ENCODE measurements at regions not wholly inside any gene's neighbourhood (a gene's known extent, or its start where the extent isn't known, plus 50 kb on each side); places are given as distances from the start of the nearest gene placed in this dataset.

DNA sequence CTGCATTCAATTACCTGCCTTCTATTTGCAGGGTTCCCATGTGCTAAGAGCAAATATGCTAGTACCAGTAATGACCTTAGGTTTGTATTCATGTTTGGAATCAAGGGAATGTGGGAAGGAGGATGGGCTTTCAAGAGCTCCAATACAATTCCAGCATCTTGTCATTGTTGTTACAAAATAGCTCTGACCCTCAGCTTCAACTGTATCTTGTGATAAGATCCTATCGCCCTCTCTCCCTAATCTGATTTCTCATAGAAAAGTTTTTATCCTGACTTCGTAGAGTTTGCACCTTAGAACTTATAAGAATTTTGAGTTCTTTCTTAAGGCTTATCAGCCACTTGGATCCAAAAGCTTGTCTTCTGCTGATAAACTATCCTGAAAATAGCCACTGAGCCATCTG, 749.5 kb upstream of the ACVR2A start:
- no peaks in the 10 kb centered on the region for H3K4me1 ChIP-seq
- no peak overlapping the region for H2AFZ ChIP-seq

DNA sequence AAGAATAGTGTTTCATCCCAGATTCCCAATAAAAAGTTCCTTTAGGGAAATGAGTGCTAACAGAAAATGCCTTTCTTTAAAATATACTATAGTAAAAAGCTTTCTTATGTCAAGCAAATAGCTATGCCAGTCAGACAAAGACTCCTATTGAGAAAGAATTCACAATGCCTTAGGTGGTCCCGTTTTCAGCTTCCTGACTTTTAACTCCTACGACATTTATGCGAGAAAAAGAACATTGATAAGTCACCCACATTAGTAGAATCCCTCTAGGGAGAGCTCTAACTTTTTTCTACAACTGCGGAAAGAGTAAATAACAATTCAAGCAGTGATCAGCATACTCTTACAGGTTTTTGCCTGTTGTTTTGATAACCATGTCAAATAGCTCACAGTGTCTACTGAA, 750.8 kb upstream of the ACVR2A start:
- Histone ChIP-seq H2AFZ (no peak overlapping the region), H3K36me3 (ENCODE audit: control insufficient read depth, insufficient read depth, low read length) (no peaks in the 10 kb centered on the region), H3K27me3 (ENCODE audit: control insufficient read depth, insufficient read depth, low read length) (no peaks in the 10 kb centered on the region), H3K4me1 (no peaks in the 10 kb centered on the region), H3K79me2 (no peaks in the 10 kb centered on the region), H3K27ac (no peak overlapping the region), H3K9ac (no peak overlapping the region), H3K4me2 (ENCODE audit: low read length) (no peak overlapping the region), H3K4me3 (ENCODE audit: low read depth, low read length) (no peak overlapping the region), H3K9me3 (ENCODE audit: control insufficient read depth, low read length) (no peaks in the 10 kb centered on the region)
- TF ChIP-seq, protein P1, sequence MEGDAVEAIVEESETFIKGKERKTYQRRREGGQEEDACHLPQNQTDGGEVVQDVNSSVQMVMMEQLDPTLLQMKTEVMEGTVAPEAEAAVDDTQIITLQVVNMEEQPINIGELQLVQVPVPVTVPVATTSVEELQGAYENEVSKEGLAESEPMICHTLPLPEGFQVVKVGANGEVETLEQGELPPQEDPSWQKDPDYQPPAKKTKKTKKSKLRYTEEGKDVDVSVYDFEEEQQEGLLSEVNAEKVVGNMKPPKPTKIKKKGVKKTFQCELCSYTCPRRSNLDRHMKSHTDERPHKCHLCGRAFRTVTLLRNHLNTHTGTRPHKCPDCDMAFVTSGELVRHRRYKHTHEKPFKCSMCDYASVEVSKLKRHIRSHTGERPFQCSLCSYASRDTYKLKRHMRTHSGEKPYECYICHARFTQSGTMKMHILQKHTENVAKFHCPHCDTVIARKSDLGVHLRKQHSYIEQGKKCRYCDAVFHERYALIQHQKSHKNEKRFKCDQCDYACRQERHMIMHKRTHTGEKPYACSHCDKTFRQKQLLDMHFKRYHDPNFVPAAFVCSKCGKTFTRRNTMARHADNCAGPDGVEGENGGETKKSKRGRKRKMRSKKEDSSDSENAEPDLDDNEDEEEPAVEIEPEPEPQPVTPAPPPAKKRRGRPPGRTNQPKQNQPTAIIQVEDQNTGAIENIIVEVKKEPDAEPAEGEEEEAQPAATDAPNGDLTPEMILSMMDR (IDR thresholded peaks at IDR 0.05) = no peak

More for the DNA sequence above, 749.5 kb upstream of the ACVR2A start:
- TF ChIP-seq, protein P1 (IDR thresholded peaks at IDR 0.05) = no peak
- no peaks in the 10 kb centered on the region for H3K36me3 ChIP-seq (ENCODE audit: control insufficient read depth, insufficient read depth, low read length)
- H3K4me2 ChIP-seq (ENCODE audit: low read length) = no peak overlapping the region
- H3K79me2 ChIP-seq = no peaks in the 10 kb centered on the region
- no peak overlapping the region for H3K9ac ChIP-seq
- no peaks in the 10 kb centered on the region for H3K27me3 ChIP-seq (ENCODE audit: control insufficient read depth, insufficient read depth, low read length)
- no peak overlapping the region for H3K4me3 ChIP-seq (ENCODE audit: low read depth, low read length)
- H3K9me3 ChIP-seq (ENCODE audit: control insufficient read depth, low read length) = no peaks in the 10 kb centered on the region
- no peak overlapping the region for H3K27ac ChIP-seq

GRCh38 chr2:147092266-147092665, 752.6 kb upstream of the ACVR2A start:
- TF ChIP-seq, protein P1 (IDR thresholded peaks at IDR 0.05) = no peak
- no peak overlapping the region for H3K27ac ChIP-seq
- no peaks in the 10 kb centered on the region for H3K36me3 ChIP-seq (ENCODE audit: control insufficient read depth, insufficient read depth, low read length)
- H3K79me2 ChIP-seq = no peaks in the 10 kb centered on the region
- H3K4me3 ChIP-seq (ENCODE audit: low read depth, low read length) = no peak overlapping the region
- H3K4me2 ChIP-seq (ENCODE audit: low read length) = no peak overlapping the region
- H3K4me1 ChIP-seq = no peaks in the 10 kb centered on the region
- no peak overlapping the region for H3K9ac ChIP-seq
- no peaks in the 10 kb centered on the region for H3K27me3 ChIP-seq (ENCODE audit: control insufficient read depth, insufficient read depth, low read length)
- no peaks in the 10 kb centered on the region for H3K9me3 ChIP-seq (ENCODE audit: control insufficient read depth, low read length)
- no peak overlapping the region for H2AFZ ChIP-seq

GRCh38 chr2:147091448-147091847, 753.4 kb upstream of the ACVR2A start:
- Histone ChIP-seq H3K27ac (no peak overlapping the region), H3K79me2 (no peaks in the 10 kb centered on the region), H3K4me1 (no peaks in the 10 kb centered on the region), H3K4me2 (ENCODE audit: low read length) (no peak overlapping the region), H3K9me3 (ENCODE audit: control insufficient read depth, low read length) (no peaks in the 10 kb centered on the region), H3K4me3 (ENCODE audit: low read depth, low read length) (no peak overlapping the region), H3K27me3 (ENCODE audit: control insufficient read depth, insufficient read depth, low read length) (no peaks in the 10 kb centered on the region), H3K9ac (no peak overlapping the region), H2AFZ (no peak overlapping the region), H3K36me3 (ENCODE audit: control insufficient read depth, insufficient read depth, low read length) (no peaks in the 10 kb centered on the region)
- TF ChIP-seq, protein P1 (IDR thresholded peaks at IDR 0.05) = no peak

GRCh38 chr2:147088871-147089270, 756.0 kb upstream of the ACVR2A start:
- no peaks in the 10 kb centered on the region for H3K4me1 ChIP-seq
- no peaks in the 10 kb centered on the region for H3K79me2 ChIP-seq
- H3K4me2 ChIP-seq (ENCODE audit: low read length) = no peak overlapping the region
- no peak overlapping the region for H3K4me3 ChIP-seq (ENCODE audit: low read depth, low read length)
- H3K27ac ChIP-seq = no peak overlapping the region
- TF ChIP-seq, protein P1 (IDR thresholded peaks at IDR 0.05) = no peak
- H3K27me3 ChIP-seq (ENCODE audit: control insufficient read depth, insufficient read depth, low read length) = no peaks in the 10 kb centered on the region
- H3K9me3 ChIP-seq (ENCODE audit: control insufficient read depth, low read length) = no peaks in the 10 kb centered on the region
- H2AFZ ChIP-seq = no peak overlapping the region
- no peak overlapping the region for H3K9ac ChIP-seq
- no peaks in the 10 kb centered on the region for H3K36me3 ChIP-seq (ENCODE audit: control insufficient read depth, insufficient read depth, low read length)

Data from parathyroid adenoma (tissue), 2 donors.